Gastroesophageal sphincter (tissue), 4 donors: ENCODE measurements at regions not wholly inside any gene's neighbourhood (a gene's known extent, or its start where the extent isn't known, plus 50 kb on each side); places are given as distances from the start of the nearest gene placed in this dataset.

ENCODE experiments used
- ATAC-seq: fragments of 150-250 bp; one replicate; pipeline ENCODE4 v1.9.1; 2016; ENCODE audit warnings: mild to moderate bottlenecking, moderate library complexity
- H3K27ac ChIP-seq, 4 donors: fragments of 200-600 bp; sonication (generic) in 3 of 4; 1 replicate in 3 of 4; 2 replicates in 1 of 4; pipeline ENCODE4 v1.5.1; 2016 to 2019
- H3K27me3 ChIP-seq: fragments of 200-600 bp; sonication (generic); one replicate; pipeline ENCODE4 v1.5.1; 2019
- H3K36me3 ChIP-seq, 2 donors: fragments of 200-600 bp; sonication (generic); one replicate each; pipeline ENCODE4 v1.5.1; 2019; ENCODE audit warnings: control low read depth in 1 of 2
- H3K4me1 ChIP-seq, 3 donors: fragments of 200-600 bp; sonication (generic); 1 replicate in 2 of 3; 2 replicates in 1 of 3; pipeline ENCODE4 v1.5.1; 2016 to 2019; ENCODE audit warnings: control low read depth in 2 of 3
- H3K4me3 ChIP-seq, 2 donors: fragments of 200-600 bp; sonication (generic); one replicate each; pipeline ENCODE4 v1.5.1; 2019; ENCODE audit warnings: mild to moderate bottlenecking in 1 of 2, moderate library complexity in 1 of 2
- H3K9me3 ChIP-seq, 3 donors: fragments of 200-600 bp; sonication (generic); one replicate each; pipeline ENCODE4 v1.5.1; 2017 to 2019; ENCODE audit warnings: control low read depth in 2 of 3
- EP300 ChIP-seq: sonication (generic); formaldehyde crosslinking; IDR thresholded peaks from one replicate; pipeline ENCODE4 v1.6.1; 2017; ENCODE audit warnings: antibody characterized with exemption, mild to moderate bottlenecking
- POLR2A ChIP-seq, 2 donors: fragments of 450-650 bp; IDR thresholded peaks; one replicate each; pipeline ENCODE4 v1.6.1; 2017; ENCODE audit warnings: antibody characterized with exemption in 2 of 2, mild to moderate bottlenecking in 2 of 2, moderate library complexity in 1 of 2
- POLR2AphosphoS5 ChIP-seq: sonication (generic); formaldehyde crosslinking; IDR thresholded peaks from one replicate; pipeline ENCODE4 v1.6.1; 2017; ENCODE audit warnings: antibody characterized with exemption
- WGBS, 2 donors: methylation state at CpG; one replicate each; pipeline ENCODE4 v1.1.5; 2018; ENCODE audit warnings: low coverage in 1 of 2; 5-methylcytosine and 5-hydroxymethylcytosine counted together
- TF ChIP-seq, protein P1 (sequence below), 4 experiments: fragments of 200-600 bp in 2 of 4; fragments of 450-650 bp in 2 of 4; sonication (generic) in 1 of 4; IDR thresholded peaks; one replicate each; pipeline ENCODE4 v1.5.1; 2017 to 2019; ENCODE audit warnings: antibody characterized with exemption in 4 of 4, mild to moderate bottlenecking in 2 of 4, moderate library complexity in 2 of 4

DNA sequence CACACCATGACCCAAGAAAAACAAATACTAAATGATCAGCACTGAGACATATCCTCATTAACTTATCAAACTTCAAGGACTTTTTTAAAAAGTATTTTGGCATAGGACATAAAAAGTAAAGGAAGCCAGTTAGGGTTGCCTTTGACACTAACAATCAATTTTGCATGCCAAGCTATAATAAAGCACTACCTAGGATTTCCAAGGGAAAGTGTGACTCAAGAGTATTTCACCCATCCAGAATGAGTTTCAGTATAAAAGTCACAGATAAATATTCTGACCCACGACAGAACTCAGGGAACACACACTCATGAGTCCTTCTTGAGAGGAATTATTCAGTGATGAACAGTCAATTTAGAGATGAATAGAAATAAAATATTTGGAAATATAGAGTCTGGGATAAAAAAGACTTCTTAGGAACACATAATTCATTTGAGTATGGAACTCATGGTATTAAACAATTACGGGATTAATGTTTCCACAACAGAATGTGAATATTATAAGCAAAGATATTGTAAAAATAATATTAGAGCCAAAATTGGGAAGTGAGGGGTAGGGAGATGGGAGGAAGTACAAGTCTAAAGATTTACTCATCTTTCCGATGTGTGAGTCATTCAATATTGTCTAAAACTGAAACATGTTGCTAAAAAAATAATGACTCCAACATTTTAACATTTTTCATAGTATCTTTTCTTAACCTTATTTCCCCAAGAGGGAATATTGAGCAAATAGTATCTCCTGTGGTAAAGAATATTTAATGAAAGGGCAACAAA, 143.5 kb upstream of the LNX1 start:
- TF ChIP-seq POLR2A (IDR thresholded peaks at IDR 0.05) (no peak), EP300 (no peak), POLR2AphosphoS5 (no peak)
- TF ChIP-seq, protein P1, sequence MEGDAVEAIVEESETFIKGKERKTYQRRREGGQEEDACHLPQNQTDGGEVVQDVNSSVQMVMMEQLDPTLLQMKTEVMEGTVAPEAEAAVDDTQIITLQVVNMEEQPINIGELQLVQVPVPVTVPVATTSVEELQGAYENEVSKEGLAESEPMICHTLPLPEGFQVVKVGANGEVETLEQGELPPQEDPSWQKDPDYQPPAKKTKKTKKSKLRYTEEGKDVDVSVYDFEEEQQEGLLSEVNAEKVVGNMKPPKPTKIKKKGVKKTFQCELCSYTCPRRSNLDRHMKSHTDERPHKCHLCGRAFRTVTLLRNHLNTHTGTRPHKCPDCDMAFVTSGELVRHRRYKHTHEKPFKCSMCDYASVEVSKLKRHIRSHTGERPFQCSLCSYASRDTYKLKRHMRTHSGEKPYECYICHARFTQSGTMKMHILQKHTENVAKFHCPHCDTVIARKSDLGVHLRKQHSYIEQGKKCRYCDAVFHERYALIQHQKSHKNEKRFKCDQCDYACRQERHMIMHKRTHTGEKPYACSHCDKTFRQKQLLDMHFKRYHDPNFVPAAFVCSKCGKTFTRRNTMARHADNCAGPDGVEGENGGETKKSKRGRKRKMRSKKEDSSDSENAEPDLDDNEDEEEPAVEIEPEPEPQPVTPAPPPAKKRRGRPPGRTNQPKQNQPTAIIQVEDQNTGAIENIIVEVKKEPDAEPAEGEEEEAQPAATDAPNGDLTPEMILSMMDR (IDR thresholded peaks at IDR 0.05): no peak
- Histone ChIP-seq H3K27ac (no peak overlapping the region), H3K27me3 (no peaks in the 10 kb centered on the region), H3K36me3 (no peaks in the 10 kb centered on the region), H3K9me3 (no peaks in the 10 kb centered on the region), H3K4me3 (no peak overlapping the region), H3K4me1 (no peaks in the 10 kb centered on the region)
- peak; percentile 51 for ATAC-seq
- WGBS, 2 donors: 14 to 35% methylated on average over 3 of the region's 3 CpGs

DNA sequence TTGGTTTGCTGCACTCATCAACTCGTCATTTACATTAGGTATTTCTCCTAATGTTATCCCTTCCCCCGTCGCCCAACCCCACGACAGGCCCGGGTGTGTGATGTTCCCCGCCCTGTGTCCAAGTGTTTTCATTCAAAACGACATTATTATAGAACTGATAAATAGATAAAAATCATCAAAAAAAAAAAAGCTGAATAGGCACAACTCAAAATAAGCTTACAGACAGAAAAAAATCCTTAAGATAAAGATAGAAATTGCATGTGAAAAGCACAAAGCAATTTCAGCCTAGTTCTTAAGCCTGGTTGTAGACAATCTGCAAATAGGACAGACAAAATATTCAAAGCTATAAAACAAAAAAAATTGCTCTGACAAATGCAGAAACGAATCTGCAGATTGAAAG, 142.9 kb upstream of the LNX1 start:
- Histone ChIP-seq H3K27ac (no peak overlapping the region), H3K27me3 (no peaks in the 10 kb centered on the region), H3K4me3 (no peak overlapping the region), H3K4me1 (no peaks in the 10 kb centered on the region), H3K9me3 (no peaks in the 10 kb centered on the region), H3K36me3 (no peaks in the 10 kb centered on the region)
- ATAC-seq: no peak
- TF ChIP-seq POLR2A (IDR thresholded peaks at IDR 0.05) (no peak), POLR2AphosphoS5 (no peak), EP300 (no peak)
- TF ChIP-seq, protein P1 (IDR thresholded peaks at IDR 0.05): no peak
- WGBS, 2 donors: 58 to 65% methylated on average over 8 of the region's 8 CpGs

DNA sequence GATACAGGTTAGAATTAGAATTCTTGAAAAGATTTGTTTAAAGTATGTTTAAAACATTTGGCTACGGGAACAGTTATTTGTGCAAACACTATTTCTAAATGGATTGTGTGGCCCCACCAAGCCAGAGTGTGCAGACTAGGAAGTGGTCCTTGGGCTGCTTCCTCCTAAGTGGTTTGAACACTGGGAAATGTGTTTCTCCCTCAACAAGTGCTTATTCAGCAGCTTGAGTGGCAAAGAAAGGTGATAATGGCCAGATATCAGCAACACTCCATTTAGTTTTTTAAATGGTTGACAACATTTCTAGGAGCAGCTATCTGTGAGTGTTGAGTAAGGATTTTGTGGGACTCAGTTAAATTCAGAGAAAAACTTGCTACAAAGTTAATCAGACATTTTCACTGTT, 141.4 kb upstream of the LNX1 start:
- Histone ChIP-seq H3K4me1 (no peaks in the 10 kb centered on the region), H3K27me3 (no peaks in the 10 kb centered on the region), H3K27ac (no peak overlapping the region), H3K36me3 (no peaks in the 10 kb centered on the region), H3K4me3 (no peak overlapping the region), H3K9me3 (no peaks in the 10 kb centered on the region)
- ATAC-seq: no peak
- no peak for TF ChIP-seq POLR2AphosphoS5
- TF ChIP-seq POLR2A (IDR thresholded peaks at IDR 0.05): no peak
- TF ChIP-seq, protein P1 (IDR thresholded peaks at IDR 0.05): no peak
- TF ChIP-seq EP300: no peak
- WGBS, 2 donors: 64 to 92% methylated on average over 1 of the region's 1 CpG

DNA sequence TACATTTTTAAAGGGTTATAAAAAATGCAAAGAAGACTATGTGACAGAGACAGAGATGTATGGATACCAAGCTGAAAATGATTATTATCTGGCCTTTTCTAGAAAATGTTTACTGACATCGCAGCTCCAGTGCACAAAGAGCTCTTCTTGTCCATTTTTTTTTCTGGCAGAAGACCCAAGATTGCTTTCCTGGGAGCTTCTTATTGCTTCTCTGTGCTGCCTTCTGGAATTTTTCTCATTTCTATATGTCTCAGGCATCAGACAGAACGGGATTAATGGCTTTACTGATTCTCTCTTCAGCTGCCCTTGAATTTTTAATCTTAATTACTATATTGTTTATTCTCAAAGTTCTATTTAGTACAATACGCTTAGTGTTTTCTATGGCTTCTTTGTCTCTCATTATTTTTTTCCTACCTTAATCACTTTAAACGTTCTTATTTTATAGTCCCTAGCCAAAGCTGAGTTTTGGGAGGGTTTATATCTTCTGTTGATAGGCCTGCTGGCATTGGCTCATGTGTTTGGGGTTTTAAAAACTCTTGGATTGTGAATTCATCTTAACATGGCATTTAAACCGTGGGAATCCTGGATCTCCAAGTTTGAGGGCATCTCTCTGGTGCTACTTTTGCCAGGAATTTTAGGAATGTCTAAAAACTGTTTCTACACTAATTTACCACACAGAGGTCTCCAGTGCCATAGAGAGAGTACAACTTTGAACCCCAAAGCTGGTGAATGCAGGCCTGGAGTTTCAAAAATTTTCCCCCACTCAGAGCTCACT, 138.9 kb upstream of the LNX1 start:
- 53 to 74% methylated on average over 5 of the region's 5 CpGs for WGBS, 2 donors
- TF ChIP-seq POLR2AphosphoS5 (no peak), EP300 (no peak)
- Histone ChIP-seq H3K4me3 (no peak overlapping the region), H3K4me1 (no peaks in the 10 kb centered on the region), H3K9me3 (no peaks in the 10 kb centered on the region), H3K36me3 (no peaks in the 10 kb centered on the region), H3K27me3 (no peaks in the 10 kb centered on the region), H3K27ac (no peak overlapping the region)
- ATAC-seq: no peak

DNA sequence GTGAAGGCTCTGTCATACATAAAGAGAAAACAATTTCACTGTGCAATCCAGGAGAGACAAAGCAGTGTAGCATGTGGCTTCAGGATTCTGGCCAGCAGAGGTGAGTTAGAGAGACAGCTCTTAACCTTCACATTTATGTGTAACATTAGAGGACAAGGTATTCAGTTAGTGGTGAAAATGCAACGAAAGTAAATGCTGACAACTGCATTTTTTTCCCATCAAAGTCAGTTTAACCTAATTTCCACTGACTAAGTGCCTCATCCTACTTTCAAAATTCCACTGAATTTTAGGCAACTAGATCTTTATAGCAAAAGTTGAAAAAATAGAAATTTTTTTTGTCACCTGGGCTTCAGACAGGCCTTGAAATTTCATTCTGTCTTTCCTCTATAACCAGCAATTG, 130.8 kb upstream of the LNX1 start:
- TF ChIP-seq POLR2AphosphoS5: no peak
- no peak for TF ChIP-seq POLR2A (IDR thresholded peaks at IDR 0.05)
- TF ChIP-seq EP300: no peak
- TF ChIP-seq, protein P1 (IDR thresholded peaks at IDR 0.05): no peak
- Histone ChIP-seq H3K4me3 (no peak overlapping the region), H3K27me3 (no peaks in the 10 kb centered on the region), H3K4me1 (no peaks in the 10 kb centered on the region), H3K9me3 (no peaks in the 10 kb centered on the region), H3K36me3 (no peaks in the 10 kb centered on the region), H3K27ac (no peak overlapping the region)
- no peak for ATAC-seq
- 92% methylated on average over 1 of the region's 1 CpG; no CpG with 5 or more reads in 1 of the 2 donors for WGBS, 2 donors
